GM23338 (cell line): ENCODE measurements at regions not wholly inside any gene's neighbourhood (a gene's known extent, or its start where the extent isn't known, plus 50 kb on each side); places are given as distances from the start of the nearest gene placed in this dataset.

Experiments
- ATAC-seq: fragments of 200-7000 bp; cut with Tn5 transposase; 3 replicates; pipeline ENCODE4 v1.9.1; 2020
- DNase-seq: peaks from one replicate; pipeline ENCODE4 v3.0.0-alpha.2; 2015; ENCODE audit warnings: low spot score
- H2AFZ ChIP-seq: fragments of 200-600 bp; sonication (generic); 2 replicates; pipeline ENCODE4 v1.8.0; 2016; ENCODE audit warnings: antibody characterized with exemption, mild to moderate bottlenecking, moderate library complexity
- H3F3A ChIP-seq: fragments of 200-600 bp; sonication (generic); replicated peaks from 2 replicates; pipeline ENCODE4 v1.8.0; 2017; ENCODE audit warnings: antibody characterized with exemption, mixed run types, low read depth
- H3K27ac ChIP-seq: fragments of 200-600 bp; sonication (generic); 2 replicates; pipeline ENCODE4 v1.6.1; 2016; ENCODE audit warnings: low read depth
- H3K27me3 ChIP-seq: fragments of 200-600 bp; sonication (generic); 2 replicates; pipeline ENCODE4 v1.8.0; 2016; ENCODE audit warnings: mild to moderate bottlenecking, mixed run types, moderate library complexity; ENCODE audit not compliant: insufficient read depth
- H3K36me3 ChIP-seq: fragments of 200-600 bp; sonication (generic); 2 replicates; pipeline ENCODE4 v1.8.0; 2016; ENCODE audit warnings: mild to moderate bottlenecking; ENCODE audit not compliant: insufficient read depth
- H3K4me1 ChIP-seq: fragments of 200-600 bp; sonication (generic); 2 replicates; pipeline ENCODE4 v1.8.0; 2016; ENCODE audit warnings: mild to moderate bottlenecking, moderate library complexity; ENCODE audit not compliant: insufficient read depth
- H3K4me2 ChIP-seq: fragments of 200-600 bp; sonication (generic); 2 replicates; pipeline ENCODE4 v1.7.1; 2017; ENCODE audit warnings: mixed run types
- H3K4me3 ChIP-seq: fragments of 200-600 bp; sonication (generic); 2 replicates; pipeline ENCODE4 v1.6.1; 2016; ENCODE audit warnings: mixed run types
- H3K79me2 ChIP-seq: fragments of 200-600 bp; sonication (generic); replicated peaks from 2 replicates; pipeline ENCODE4 v1.8.0; 2017; ENCODE audit warnings: mild to moderate bottlenecking; ENCODE audit not compliant: insufficient read depth
- H3K9me2 ChIP-seq: fragments of 200-600 bp; sonication (generic); 2 replicates; pipeline ENCODE4 v1.8.0; 2017; ENCODE audit not compliant: insufficient read depth
- H4K20me1 ChIP-seq: fragments of 200-600 bp; sonication (generic); replicated peaks from 2 replicates; pipeline ENCODE4 v1.8.0; 2017; ENCODE audit warnings: mild to moderate bottlenecking; ENCODE audit not compliant: insufficient read depth
- H3K27ac Mint-ChIP-seq: 2 replicates; pipeline ENCODE4 v1.8.0; 2020; ENCODE audit warnings: inconsistent platforms, mild to moderate bottlenecking, moderate library complexity, mixed read lengths
- H3K27me3 Mint-ChIP-seq: 3 replicates; pipeline ENCODE4 v1.8.0; 2022; ENCODE audit warnings: low read depth, mild to moderate bottlenecking, moderate library complexity, mixed read lengths, inconsistent platforms; ENCODE audit not compliant: insufficient read depth, poor library complexity
- H3K36me3 Mint-ChIP-seq: 3 replicates; pipeline ENCODE4 v1.8.0; 2021; ENCODE audit warnings: low read depth, mild to moderate bottlenecking, inconsistent platforms, moderate library complexity, mixed read lengths
- H3K4me1 Mint-ChIP-seq: 3 replicates; pipeline ENCODE4 v1.8.0; 2020; ENCODE audit warnings: mild to moderate bottlenecking, inconsistent platforms, mixed read lengths
- H3K4me3 Mint-ChIP-seq: 3 replicates; pipeline ENCODE4 v1.8.0; 2021; ENCODE audit warnings: moderate library complexity, mild to moderate bottlenecking, inconsistent platforms, mixed read lengths
- H3K9me3 Mint-ChIP-seq: 3 replicates; pipeline ENCODE4 v1.8.0; 2020; ENCODE audit warnings: moderate library complexity, mild to moderate bottlenecking, inconsistent platforms, mixed read lengths
- CREB1 ChIP-seq: fragments of 250-450 bp; sonication (Bioruptor Pico); IDR thresholded peaks from 2 replicates; pipeline ENCODE4 v1.5.0; 2020; ENCODE audit warnings: low read depth, mild to moderate bottlenecking, moderate library complexity
- CTCF ChIP-seq, 2 experiments: fragments of 200-600 bp in 1 of 2; sonication (generic) in 1 of 2; conservative IDR thresholded peaks; 2 replicates each; pipeline versions ENCODE4 v1.5.1 to v1.6.1; 2016 to 2017; ENCODE audit warnings: antibody characterized with exemption in 2 of 2, low read depth in 2 of 2, mild to moderate bottlenecking in 2 of 2, moderate library complexity in 1 of 2
- ETS1 ChIP-seq: IDR thresholded peaks from 2 replicates; pipeline ENCODE4 v1.6.1; 2016; ENCODE audit warnings: antibody characterized with exemption
- JUNB ChIP-seq: IDR thresholded peaks from one replicate; pipeline ENCODE4 v1.6.1; 2016; ENCODE audit warnings: antibody characterized with exemption; ENCODE audit not compliant: unreplicated experiment
- NANOG ChIP-seq: IDR thresholded peaks from 2 replicates; pipeline ENCODE4 v1.6.1; 2016; ENCODE audit warnings: antibody characterized with exemption, borderline replicate concordance
- POLR2AphosphoS5 ChIP-seq: IDR thresholded peaks from 2 replicates; pipeline ENCODE4 v1.6.1; 2016; ENCODE audit warnings: antibody characterized with exemption, low read depth
- REST ChIP-seq: IDR thresholded peaks from one replicate; pipeline ENCODE4 v1.6.1; 2018; ENCODE audit warnings: antibody characterized with exemption; ENCODE audit not compliant: unreplicated experiment
- STAT1 ChIP-seq: IDR thresholded peaks from one replicate; pipeline ENCODE4 v1.6.1; 2016; ENCODE audit warnings: antibody characterized with exemption; ENCODE audit not compliant: unreplicated experiment
- ZNF114 ChIP-seq: fragments of 250-450 bp; sonication (Bioruptor Pico); IDR thresholded peaks from 2 replicates; pipeline ENCODE4 v1.5.0; 2020; ENCODE audit warnings: mild to moderate bottlenecking, moderate library complexity
- ZNF331 ChIP-seq: fragments of 250-450 bp; sonication (Bioruptor Pico); IDR thresholded peaks from 2 replicates; pipeline ENCODE4 v1.5.0; 2020; ENCODE audit warnings: low read depth, mild to moderate bottlenecking, moderate library complexity
- ZNF462 ChIP-seq: fragments of 250-450 bp; sonication (Bioruptor Pico); IDR thresholded peaks from 2 replicates; pipeline ENCODE4 v1.5.0; 2020; ENCODE audit warnings: mild to moderate bottlenecking, moderate library complexity

GRCh38 chr5:56638061-56638621 lies 177.2 kb upstream of the MAP3K1 start:
- no peaks in the 10 kb centered on the region for H3K9me3 Mint-ChIP-seq
- Histone ChIP-seq H3F3A (no peaks in the 10 kb centered on the region), H3K4me2 (no peak overlapping the region), H3K36me3 (no peaks in the 10 kb centered on the region), H3K4me1 (peaks cover 27% of the 10 kb centered on the region), H2AFZ (no peak overlapping the region), H3K4me3 (no peak overlapping the region), H4K20me1 (no peaks in the 10 kb centered on the region), H3K79me2 (no peaks in the 10 kb centered on the region), H3K9me2 (no peaks in the 10 kb centered on the region), H3K27me3 (no peaks in the 10 kb centered on the region), H3K27ac (peak overlapping the region; percentile 52; the same call in 1 of the 2 replicates)
- TF ChIP-seq POLR2AphosphoS5 (no peak), CREB1 (CRISPR knock-in tag) (no peak), JUNB (no peak), NANOG (no peak), ZNF462 (CRISPR knock-in tag) (no peak), ETS1 (no peak), ZNF331 (CRISPR knock-in tag) (no peak), ZNF114 (CRISPR knock-in tag) (no peak), STAT1 (no peak), REST (no peak), CTCF (conservative IDR thresholded peaks at IDR 0.05; ENCODE audit: low read depth in 2 of 2) (no peak)
- no peak overlapping the region for H3K4me3 Mint-ChIP-seq
- DNase-seq = no peak
- H3K4me1 Mint-ChIP-seq = peaks cover 35% of the 10 kb centered on the region
- H3K27me3 Mint-ChIP-seq = peaks cover 8% of the 10 kb centered on the region
- no peak overlapping the region for H3K27ac Mint-ChIP-seq
- peak; percentile 53 for ATAC-seq
- no peaks in the 10 kb centered on the region for H3K36me3 Mint-ChIP-seq
